Naive thymus-derived CD4-positive, alpha-beta T cell (primary cell): ENCODE measurements at regions not wholly inside any gene's neighbourhood (a gene's known extent, or its start where the extent isn't known, plus 50 kb on each side); places are given as distances from the start of the nearest gene placed in this dataset.
A peak's percentile ranks its signal among the peaks of the same experiment; 100 is the strongest.
"Not testable (repeated sequence)": the region's sequence is repeated elsewhere in the genome, so short reads cannot be mapped to it uniquely, and the experiment has no call there.

Source experiments
- ATAC-seq: fragments of 150-1000 bp; cut with Tn5 transposase; 2 replicates; pipeline ENCODE4 v1.10.0; 2021; ENCODE audit warnings: mild to moderate bottlenecking, moderate library complexity
- CTCF ChIA-PET: fragments of 350-600 bp; sonication (Branson Sonifier 250); formaldehyde crosslinking; loops from one replicate; lab custom pipeline; 2021; ENCODE audit warnings: antibody characterized with exemption; lab: Charles Lee
- POLR2A ChIA-PET: fragments of 350-600 bp; sonication (Branson Sonifier 250); formaldehyde crosslinking; loops from one replicate; lab custom pipeline; 2021; ENCODE audit warnings: antibody characterized with exemption, inconsistent platforms; lab: Charles Lee
- DNase-seq, 9 donors: peaks; one replicate each; pipeline versions ENCODE4 v3.0.0 to v3.0.0-alpha.2; 2020 to 2022; ENCODE audit warnings: mixed read lengths in 1 of 9
- H3K27ac ChIP-seq: one replicate; pipeline ENCODE4 v1.7.0; 2013; ENCODE audit warnings: mild to moderate bottlenecking, low read depth, low read length, moderate library complexity
- H3K27me3 ChIP-seq, 2 donors: one replicate each; pipeline ENCODE4 v1.7.0; 2013; ENCODE audit warnings: low read length in 2 of 2, mild to moderate bottlenecking in 2 of 2, moderate library complexity in 2 of 2; ENCODE audit not compliant: control insufficient read depth in 2 of 2, insufficient read depth in 2 of 2
- H3K36me3 ChIP-seq, 3 experiments: 1 replicate in 2 of 3; 2 replicates in 1 of 3; pipeline ENCODE4 v1.7.0; 2013; ENCODE audit warnings: low read length in 3 of 3, mild to moderate bottlenecking in 3 of 3, moderate library complexity in 1 of 3; ENCODE audit not compliant: insufficient read depth in 3 of 3, control insufficient read depth in 2 of 3
- H3K4me1 ChIP-seq, 2 donors: one replicate each; pipeline ENCODE4 v1.7.0; 2013; ENCODE audit warnings: low read length in 2 of 2, mild to moderate bottlenecking in 2 of 2, moderate library complexity in 1 of 2; ENCODE audit not compliant: control insufficient read depth in 2 of 2, insufficient read depth in 2 of 2
- H3K4me3 ChIP-seq: 2 replicates; pipeline ENCODE4 v1.7.0; 2013; ENCODE audit warnings: mild to moderate bottlenecking, low read length
- H3K9me3 ChIP-seq, 3 experiments: 1 replicate in 2 of 3; 2 replicates in 1 of 3; pipeline ENCODE4 v1.7.0; 2013; ENCODE audit warnings: low read length in 3 of 3; ENCODE audit not compliant: control insufficient read depth in 2 of 3
- H3K27ac Mint-ChIP-seq, 9 donors: one replicate each; pipeline ENCODE4 v1.8.0; 2020 to 2022; ENCODE audit warnings: mixed read lengths in 9 of 9, mild to moderate bottlenecking in 8 of 9, moderate library complexity in 5 of 9, inconsistent platforms in 2 of 9
- H3K27me3 Mint-ChIP-seq, 5 donors: one replicate each; pipeline ENCODE4 v1.8.0; 2021 to 2022; ENCODE audit warnings: mixed read lengths in 5 of 5, mild to moderate bottlenecking in 1 of 5
- H3K36me3 Mint-ChIP-seq, 5 donors: one replicate each; pipeline ENCODE4 v1.8.0; 2020 to 2022; ENCODE audit warnings: mixed read lengths in 5 of 5, mild to moderate bottlenecking in 3 of 5, inconsistent platforms in 1 of 5
- H3K4me1 Mint-ChIP-seq, 7 donors: one replicate each; pipeline ENCODE4 v1.8.0; 2020 to 2022; ENCODE audit warnings: mixed read lengths in 7 of 7, mild to moderate bottlenecking in 3 of 7, inconsistent platforms in 1 of 7
- H3K4me3 Mint-ChIP-seq, 10 donors: one replicate each; pipeline ENCODE4 v1.8.0; 2020 to 2022; ENCODE audit warnings: mild to moderate bottlenecking in 10 of 10, mixed read lengths in 10 of 10, moderate library complexity in 6 of 10, inconsistent platforms in 2 of 10
- H3K9me3 Mint-ChIP-seq, 11 donors: one replicate each; pipeline ENCODE4 v1.8.0; 2020 to 2022; ENCODE audit warnings: mixed read lengths in 11 of 11, mild to moderate bottlenecking in 4 of 11, inconsistent platforms in 1 of 11, moderate library complexity in 1 of 11
- intact Hi-C, 2 donors: fragments of 100-400 bp; cut with micrococcal nuclease; formaldehyde crosslinking; loops; one replicate each; pipeline ENCODE4 v1.15.1; 2023

DNA sequence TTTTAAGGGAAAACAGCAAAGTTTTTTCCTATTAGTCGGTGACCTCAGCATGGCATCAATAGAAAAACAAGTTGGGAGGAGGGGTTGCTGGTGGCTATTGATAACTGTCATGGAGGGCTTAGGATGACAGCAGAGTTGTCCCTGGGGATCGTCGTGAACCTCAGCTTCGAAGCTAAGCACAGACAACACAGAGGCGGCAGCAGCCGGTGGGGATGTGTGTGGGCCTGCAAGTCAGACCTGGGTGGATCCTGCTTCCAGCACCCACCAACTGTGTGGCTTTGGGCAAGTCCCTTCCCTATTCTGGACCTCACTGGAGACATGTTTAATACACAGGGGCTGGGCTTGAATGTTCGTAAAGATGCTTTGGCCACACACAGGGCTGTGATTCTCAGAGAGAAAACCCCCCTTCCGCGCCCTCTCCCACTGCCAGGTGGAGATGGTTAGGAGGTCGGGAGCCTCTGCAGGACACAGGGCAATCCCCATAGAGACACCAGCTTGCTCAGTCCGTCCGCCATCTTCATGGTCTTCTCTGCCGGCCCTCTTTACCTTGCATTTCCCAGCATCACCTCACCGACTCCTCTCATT lies 83.1 kb upstream of the TOX2 start:
- no peaks in the 10 kb centered on the region for H3K9me3 ChIP-seq
- peaks cover 2 to 13% (median 11%) of the 10 kb centered on the region in 5 donors for H3K27me3 Mint-ChIP-seq
- no peak for DNase-seq
- no peaks in the 10 kb centered on the region for H3K4me1 ChIP-seq
- ChIA-PET POLR2A (interaction anchor here (0.5 kb wide), 1 partner anchor 374 kb away, joined by 3 read pairs; the partner anchor contains the start of gene SRSF6), CTCF (interaction anchor here (0.7 kb wide), 1 partner anchor 29 kb away, joined by 4 read pairs; no protein-coding TSS in a partner anchor)
- no peak overlapping the region for H3K4me3 ChIP-seq
- peaks cover 0 to 8% (median 0%) of the 10 kb centered on the region in 5 donors for H3K36me3 Mint-ChIP-seq
- H3K27me3 ChIP-seq: no peaks in the 10 kb centered on the region
- no peak overlapping the region for H3K27ac ChIP-seq
- ATAC-seq: no peak
- no peaks in the 10 kb centered on the region for H3K36me3 ChIP-seq
- peaks cover 0 to 21% (median 0%) of the 10 kb centered on the region in 11 donors for H3K9me3 Mint-ChIP-seq
- H3K4me3 Mint-ChIP-seq: no peak overlapping the region
- H3K4me1 Mint-ChIP-seq: no peaks in the 10 kb centered on the region
- intact Hi-C loops: no loop called here
- H3K27ac Mint-ChIP-seq: no peak overlapping the region

GRCh38 chr20:43830883-43831282 lies 83.8 kb upstream of the TOX2 start:
- H3K27me3 Mint-ChIP-seq: peaks cover 2 to 13% (median 11%) of the 10 kb centered on the region in 5 donors
- ChIA-PET CTCF (interaction anchor here (0.7 kb wide), 1 partner anchor 28 kb away, joined by 4 read pairs; no protein-coding TSS in a partner anchor), POLR2A (no interaction called here)
- no peak overlapping the region for H3K4me3 Mint-ChIP-seq
- no peak overlapping the region for H3K27ac Mint-ChIP-seq
- Histone ChIP-seq H3K9me3 (no peaks in the 10 kb centered on the region), H3K36me3 (no peaks in the 10 kb centered on the region), H3K4me1 (no peaks in the 10 kb centered on the region), H3K4me3 (no peak overlapping the region), H3K27ac (no peak overlapping the region), H3K27me3 (no peaks in the 10 kb centered on the region)
- peaks cover 0 to 8% (median 0%) of the 10 kb centered on the region in 5 donors for H3K36me3 Mint-ChIP-seq
- DNase-seq (no peak), ATAC-seq (no peak)
- H3K9me3 Mint-ChIP-seq: peaks cover 0 to 21% (median 0%) of the 10 kb centered on the region in 11 donors
- no peaks in the 10 kb centered on the region for H3K4me1 Mint-ChIP-seq
- intact Hi-C loops: no loop called here

GRCh38 chr20:43829951-43830690 lies 84.5 kb upstream of the TOX2 start:
- no peaks in the 10 kb centered on the region for H3K9me3 ChIP-seq
- H3K4me1 ChIP-seq: no peaks in the 10 kb centered on the region
- H3K36me3 Mint-ChIP-seq: peaks cover 0 to 8% (median 0%) of the 10 kb centered on the region in 5 donors
- no peak overlapping the region for H3K27ac Mint-ChIP-seq
- intact Hi-C loops: no loop called here
- CTCF ChIA-PET: no interaction called here
- no peak for DNase-seq
- no peaks in the 10 kb centered on the region for H3K4me1 Mint-ChIP-seq
- peaks cover 6 to 13% (median 11%) of the 10 kb centered on the region in 5 donors for H3K27me3 Mint-ChIP-seq
- H3K27ac ChIP-seq: no peak overlapping the region
- POLR2A ChIA-PET: no interaction called here
- no peak overlapping the region for H3K4me3 ChIP-seq
- H3K36me3 ChIP-seq: no peaks in the 10 kb centered on the region
- peaks cover 0 to 21% (median 0%) of the 10 kb centered on the region in 11 donors for H3K9me3 Mint-ChIP-seq
- no peak overlapping the region for H3K4me3 Mint-ChIP-seq
- no peak for ATAC-seq
- H3K27me3 ChIP-seq: no peaks in the 10 kb centered on the region

- ChIA-PET CTCF (no interaction called here), POLR2A (no interaction called here)
- Mint-ChIP-seq H3K27ac (no peak overlapping the region), H3K36me3 (peaks cover 0 to 8% (median 0%) of the 10 kb centered on the region in 5 donors), H3K27me3 (peaks cover 6 to 11% (median 9%) of the 10 kb centered on the region in 5 donors), H3K4me1 (no peaks in the 10 kb centered on the region), H3K9me3 (peaks cover 0 to 23% (median 0%) of the 10 kb centered on the region in 11 donors), H3K4me3 (no peak overlapping the region)
- Histone ChIP-seq H3K27ac (no peak overlapping the region), H3K4me3 (no peak overlapping the region), H3K27me3 (no peaks in the 10 kb centered on the region), H3K4me1 (no peaks in the 10 kb centered on the region), H3K9me3 (no peaks in the 10 kb centered on the region), H3K36me3 (no peaks in the 10 kb centered on the region)
- intact Hi-C loops: no loop called here
- DNase-seq: no peak
- ATAC-seq: no peak
Observed at GRCh38 chr20:43827940-43828562, 86.6 kb upstream of the TOX2 start.

- intact Hi-C loops: not testable (repeated sequence)
Observed at GRCh38 chr20:43826943-43827342, 87.7 kb upstream of the TOX2 start.

GRCh38 chr20:43825581-43825980 lies 89.1 kb upstream of the TOX2 start:
- ATAC-seq (no peak), DNase-seq (no peak)
- Mint-ChIP-seq H3K4me1 (no peaks in the 10 kb centered on the region), H3K27ac (peak overlapping the region in 1 of 9 donors; percentile 36), H3K36me3 (peaks cover 0 to 5% (median 0%) of the 10 kb centered on the region in 5 donors), H3K27me3 (peaks cover 0 to 5% (median 4%) of the 10 kb centered on the region in 5 donors), H3K4me3 (no peak overlapping the region), H3K9me3 (peaks cover 0 to 14% (median 0%) of the 10 kb centered on the region in 11 donors)
- Histone ChIP-seq H3K36me3 (no peaks in the 10 kb centered on the region), H3K4me1 (no peaks in the 10 kb centered on the region), H3K27ac (no peak overlapping the region), H3K4me3 (no peak overlapping the region), H3K9me3 (no peaks in the 10 kb centered on the region), H3K27me3 (no peaks in the 10 kb centered on the region)
- POLR2A ChIA-PET: no interaction called here
- intact Hi-C loops: no loop called here
- CTCF ChIA-PET: no interaction called here

More at GRCh38 chr20:43826943-43827342, 87.7 kb upstream of the TOX2 start:
- CTCF ChIA-PET, H3K4me3 Mint-ChIP-seq, DNase-seq, H3K36me3 Mint-ChIP-seq, H3K4me3 ChIP-seq, H3K4me1 ChIP-seq, POLR2A ChIA-PET, H3K36me3 ChIP-seq, H3K27me3 Mint-ChIP-seq, ATAC-seq, H3K27ac ChIP-seq, H3K27me3 ChIP-seq, H3K4me1 Mint-ChIP-seq, H3K9me3 ChIP-seq: not testable (repeated sequence)
- peaks cover 0 to 17% (median 0%) of the 10 kb centered on the region in 11 donors for H3K9me3 Mint-ChIP-seq
- peak overlapping the region in 1 of 9 donors; percentile 33 for H3K27ac Mint-ChIP-seq
